K562 (cell line): ENCODE measurements at regions not wholly inside any gene's neighbourhood (a gene's known extent, or its start where the extent isn't known, plus 50 kb on each side); places are given as distances from the start of the nearest gene placed in this dataset.

Experiments used
- ATAC-seq: fragments of 200-7000 bp; cut with Tn5 transposase; 3 replicates; pipeline ENCODE4 v1.9.1; 2020; ENCODE audit warnings: moderate library complexity
- BruUV-seq: library from RNA; stranded (reverse); fragments of 400-500 nt; replicated peaks from 2 replicates; lab custom pipeline; 2021; lab: Mats Ljungman, UMichigan
- CTCF ChIA-PET: fragments of 300-600 bp; formaldehyde crosslinking; extraction: SDS; loops from one replicate; lab custom pipeline; 2021; ENCODE audit warnings: low intra/inter-chr PET ratio; lab: Yijun Ruan, JAX
- POLR2A ChIA-PET: fragments of 300-600, 350-650 bp; sonication (Branson Sonifier 250); formaldehyde crosslinking; extraction: SDS; loops from one replicate; lab custom pipeline; 2021; ENCODE audit warnings: antibody characterized with exemption, inconsistent platforms; lab: Yijun Ruan, JAX
- DNase-seq, 4 experiments: peaks; one replicate each; pipeline versions ENCODE4 v3.0.0 to v3.0.0-alpha.2; 2011 to 2018; ENCODE audit warnings: low spot score in 3 of 4, mixed read lengths in 3 of 4; ENCODE audit errors: extremely low read depth in 1 of 4
- FAIRE-seq: peaks from 2 replicates; lab custom pipeline; 2011; peaks lifted over from hg19 to GRCh38; lab: Jason Lieb, UNC
- H2AFZ ChIP-seq: 2 replicates; pipeline ENCODE4 v1.6.0; 2011; ENCODE audit warnings: low read depth, low read length, control low read depth, inconsistent platforms
- H3K27ac ChIP-seq: fragments of 200-600 bp; 3 replicates; pipeline ENCODE4 v1.8.0; 2011; ENCODE audit warnings: low read depth, mild to moderate bottlenecking, control low read depth, inconsistent platforms, low read length, moderate library complexity, mixed read lengths; ENCODE audit errors: extremely low read depth
- H3K27me3 ChIP-seq, 2 experiments: fragments of 300-600 bp in 1 of 2; 2 replicates in 1 of 2; 3 replicates in 1 of 2; pipeline versions ENCODE4 v1.6.0 to v1.8.0; 2011; ENCODE audit warnings: inconsistent platforms in 2 of 2, low read length in 2 of 2, mild to moderate bottlenecking in 1 of 2, mixed read lengths in 1 of 2, moderate library complexity in 1 of 2; ENCODE audit not compliant: control insufficient read depth in 2 of 2, insufficient read depth in 2 of 2
- H3K36me3 ChIP-seq: fragments of 300-600 bp; 3 replicates; pipeline ENCODE4 v1.8.0; 2011; ENCODE audit warnings: mild to moderate bottlenecking, low read length, inconsistent platforms; ENCODE audit not compliant: control insufficient read depth, insufficient read depth
- H3K4me1 ChIP-seq, 2 experiments: fragments of 200-600 bp in 1 of 2; replicated peaks in 1 of 2; 2 replicates in 1 of 2; 3 replicates in 1 of 2; pipeline versions ENCODE4 v1.5.1 to v1.8.0; 2011; ENCODE audit warnings: inconsistent platforms in 2 of 2, low read length in 2 of 2, mild to moderate bottlenecking in 1 of 2, mixed read lengths in 1 of 2, moderate library complexity in 1 of 2; ENCODE audit not compliant: control insufficient read depth in 2 of 2, insufficient read depth in 2 of 2
- H3K4me2 ChIP-seq: 2 replicates; pipeline ENCODE4 v1.6.1; 2011; ENCODE audit warnings: low read length, control low read depth, inconsistent platforms, mixed read lengths; ENCODE audit not compliant: insufficient read depth
- H3K4me3 ChIP-seq: fragments of 200-600 bp; sonication (generic), shearing (Covaris generic); 2 replicates; pipeline ENCODE4 v1.5.1; 2016; ENCODE audit warnings: control low read depth, inconsistent platforms
- H3K79me2 ChIP-seq: fragments of 200-600 bp; 3 replicates; pipeline ENCODE4 v1.8.0; 2011; ENCODE audit warnings: low read length, inconsistent platforms; ENCODE audit not compliant: control insufficient read depth, insufficient read depth
- H3K9ac ChIP-seq, 2 experiments: 2 replicates each; pipeline versions ENCODE4 v1.6.0 to v1.6.1; 2011; ENCODE audit warnings: low read depth in 2 of 2, low read length in 2 of 2, control low read depth in 1 of 2, inconsistent platforms in 1 of 2, mild to moderate bottlenecking in 1 of 2, mixed read lengths in 1 of 2; ENCODE audit not compliant: insufficient read depth in 1 of 2
- H3K9me1 ChIP-seq: one replicate; pipeline ENCODE4 v1.6.0; 2011; ENCODE audit warnings: inconsistent platforms, mild to moderate bottlenecking, low read length, moderate library complexity; ENCODE audit not compliant: control insufficient read depth, insufficient read depth
- H3K9me3 ChIP-seq: replicated peaks from 2 replicates; pipeline ENCODE4 v1.5.1; 2011; ENCODE audit warnings: low read depth, low read length, inconsistent platforms; ENCODE audit not compliant: control insufficient read depth, insufficient read depth
- H4K20me1 ChIP-seq: replicated peaks from 2 replicates; pipeline ENCODE4 v1.6.1; 2011; ENCODE audit warnings: low read length, inconsistent platforms, mixed read lengths; ENCODE audit not compliant: control insufficient read depth, insufficient read depth
- ARID1B ChIP-seq: fragments of 450-650 bp; IDR thresholded peaks from 2 replicates; pipeline ENCODE4 v1.6.1; 2016; ENCODE audit warnings: antibody characterized with exemption, mild to moderate bottlenecking, inconsistent platforms
- C11orf30 ChIP-seq: fragments of 450-650 bp; IDR thresholded peaks from 2 replicates; pipeline ENCODE4 v1.6.1; 2016; ENCODE audit warnings: low read depth, mild to moderate bottlenecking
- CBX3 ChIP-seq, 2 experiments: IDR thresholded peaks; 1 replicate in 1 of 2; 2 replicates in 1 of 2; pipeline ENCODE4 v1.6.1; 2012; ENCODE audit warnings: inconsistent platforms in 2 of 2, low read length in 2 of 2, borderline replicate concordance in 1 of 2, control low read depth in 1 of 2
- EZH2 ChIP-seq: IDR thresholded peaks from 2 replicates; pipeline ENCODE4 v1.6.1; 2012; ENCODE audit warnings: low read depth, mild to moderate bottlenecking, inconsistent platforms, low read length, borderline replicate concordance
- MAZ ChIP-seq, 2 experiments: fragments of 450-650 bp in 1 of 2; sonication (generic) in 1 of 2; formaldehyde crosslinking; IDR thresholded peaks in 1 of 2; conservative IDR thresholded peaks in 1 of 2; 2 replicates each; pipeline versions ENCODE4 v1.4.0 to v1.5.0; 2020; ENCODE audit warnings: mild to moderate bottlenecking in 1 of 2, missing genetic modification reagents in 1 of 2
- NCOA1 ChIP-seq: fragments of 450-650 bp; IDR thresholded peaks from 2 replicates; pipeline ENCODE4 v1.6.1; 2016; ENCODE audit warnings: low read depth
- PHB ChIP-seq: fragments of 250-450 bp; sonication (Bioruptor Pico); IDR thresholded peaks from 2 replicates; pipeline ENCODE4 v1.5.0; 2021
- SMAD1 ChIP-seq: fragments of 150-350 bp; IDR thresholded peaks from 2 replicates; pipeline ENCODE4 v1.6.1; 2014; ENCODE audit warnings: low read length, low read depth; ENCODE audit not compliant: partially characterized antibody
- SMARCB1 ChIP-seq: IDR thresholded peaks from 2 replicates; pipeline ENCODE4 v1.6.1; 2011; ENCODE audit warnings: improper control_type of control experiment, low read depth; ENCODE audit not compliant: insufficient read length
- TSHZ1 ChIP-seq: fragments of 250-450 bp; sonication (Bioruptor Pico); IDR thresholded peaks from 2 replicates; pipeline ENCODE4 v1.4.0; 2020; ENCODE audit warnings: mild to moderate bottlenecking, moderate library complexity
- ZNF316 ChIP-seq: fragments of 450-650 bp; IDR thresholded peaks from 2 replicates; pipeline ENCODE4 v1.6.1; 2016
- ZNF830 ChIP-seq: fragments of 250-450 bp; sonication (Bioruptor Pico); IDR thresholded peaks from 2 replicates; pipeline ENCODE4 v1.5.0; 2021; ENCODE audit warnings: mild to moderate bottlenecking
- WGBS: fragments of 100-300 bp; shearing (Covaris generic); methylation state at CpG from one replicate; pipeline ENCODE4 v1.1.6; 2016; ENCODE audit warnings: low coverage, mixed read lengths; ENCODE audit not compliant: insufficient coverage; ENCODE audit errors: missing lambda C conversion rate; 5-methylcytosine and 5-hydroxymethylcytosine counted together
- in situ Hi-C: fragments of 300-500 bp; cut with MboI; formaldehyde crosslinking; loops from 4 replicates; pipeline ENCODE4 v1.15.0; 2018; ENCODE audit warnings: inconsistent platforms, mixed read lengths
- intact Hi-C: fragments of 100-400 bp; cut with micrococcal nuclease; formaldehyde crosslinking; loops from 2 replicates; pipeline ENCODE4 v1.14.2; 2022
- TF ChIP-seq, protein P1 (sequence below): sonication (generic); formaldehyde crosslinking; IDR thresholded peaks from 2 replicates; pipeline ENCODE4 v1.8.0; 2022; ENCODE audit warnings: mild to moderate bottlenecking, missing genetic modification reagents
- TF ChIP-seq, protein P2 (sequence below): fragments of 250-450 bp; sonication (Bioruptor Pico); IDR thresholded peaks from 2 replicates; pipeline ENCODE4 v1.5.0; 2021

DNA sequence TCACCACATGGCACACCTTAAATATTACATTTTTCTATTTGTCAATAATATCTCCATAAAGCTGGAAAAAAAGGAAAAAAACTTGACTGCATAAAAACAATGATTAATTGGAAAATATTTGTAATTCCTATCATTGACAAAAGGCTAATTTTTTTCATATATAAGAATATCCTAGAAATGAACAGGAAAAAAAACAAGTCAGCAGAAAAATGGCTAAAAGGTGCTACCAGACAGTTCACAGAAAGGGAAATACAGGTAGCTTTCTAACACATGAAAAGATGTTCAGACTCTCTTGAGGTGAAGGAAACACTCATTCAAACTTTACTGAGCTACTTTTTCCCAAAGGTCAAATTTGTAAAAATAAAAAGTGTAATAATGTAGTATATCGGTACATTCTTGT is 104.1 kb upstream of the SCAF8 start (continued):
- no peak for TF ChIP-seq TSHZ1 (CRISPR knock-in tag)
- no peak for TF ChIP-seq ARID1B
- TF ChIP-seq ZNF316, result peak; percentile 80
- peak; percentile 56; the same call in 1 of the 2 replicates for TF ChIP-seq C11orf30
- no peak for TF ChIP-seq MAZ (CRISPR knock-in tag; conservative IDR thresholded peaks at IDR 0.05 in 1 of 2, IDR thresholded peaks at IDR 0.05 in 1 of 2)

DNA sequence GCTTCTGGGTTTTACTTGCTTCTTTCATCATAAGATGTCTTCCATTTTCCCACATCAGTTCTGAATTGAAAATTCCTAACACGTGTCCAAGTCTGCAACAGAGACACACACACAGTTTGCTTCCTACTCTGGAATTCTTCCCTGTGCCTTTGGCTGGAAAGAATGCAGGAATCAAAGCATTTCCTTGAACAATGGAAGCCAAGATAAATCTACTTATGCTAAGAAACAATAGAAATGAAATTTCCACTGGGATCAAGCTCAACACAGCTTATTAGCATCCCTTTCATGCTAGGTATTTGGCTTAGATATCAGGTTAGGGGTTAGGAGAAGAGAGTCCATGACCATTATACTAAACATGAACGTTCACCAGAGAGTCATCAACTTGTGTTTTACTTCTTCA is 101.1 kb upstream of the SCAF8 start:
- in situ Hi-C loops, result no loop called here
- TF ChIP-seq, protein P1, sequence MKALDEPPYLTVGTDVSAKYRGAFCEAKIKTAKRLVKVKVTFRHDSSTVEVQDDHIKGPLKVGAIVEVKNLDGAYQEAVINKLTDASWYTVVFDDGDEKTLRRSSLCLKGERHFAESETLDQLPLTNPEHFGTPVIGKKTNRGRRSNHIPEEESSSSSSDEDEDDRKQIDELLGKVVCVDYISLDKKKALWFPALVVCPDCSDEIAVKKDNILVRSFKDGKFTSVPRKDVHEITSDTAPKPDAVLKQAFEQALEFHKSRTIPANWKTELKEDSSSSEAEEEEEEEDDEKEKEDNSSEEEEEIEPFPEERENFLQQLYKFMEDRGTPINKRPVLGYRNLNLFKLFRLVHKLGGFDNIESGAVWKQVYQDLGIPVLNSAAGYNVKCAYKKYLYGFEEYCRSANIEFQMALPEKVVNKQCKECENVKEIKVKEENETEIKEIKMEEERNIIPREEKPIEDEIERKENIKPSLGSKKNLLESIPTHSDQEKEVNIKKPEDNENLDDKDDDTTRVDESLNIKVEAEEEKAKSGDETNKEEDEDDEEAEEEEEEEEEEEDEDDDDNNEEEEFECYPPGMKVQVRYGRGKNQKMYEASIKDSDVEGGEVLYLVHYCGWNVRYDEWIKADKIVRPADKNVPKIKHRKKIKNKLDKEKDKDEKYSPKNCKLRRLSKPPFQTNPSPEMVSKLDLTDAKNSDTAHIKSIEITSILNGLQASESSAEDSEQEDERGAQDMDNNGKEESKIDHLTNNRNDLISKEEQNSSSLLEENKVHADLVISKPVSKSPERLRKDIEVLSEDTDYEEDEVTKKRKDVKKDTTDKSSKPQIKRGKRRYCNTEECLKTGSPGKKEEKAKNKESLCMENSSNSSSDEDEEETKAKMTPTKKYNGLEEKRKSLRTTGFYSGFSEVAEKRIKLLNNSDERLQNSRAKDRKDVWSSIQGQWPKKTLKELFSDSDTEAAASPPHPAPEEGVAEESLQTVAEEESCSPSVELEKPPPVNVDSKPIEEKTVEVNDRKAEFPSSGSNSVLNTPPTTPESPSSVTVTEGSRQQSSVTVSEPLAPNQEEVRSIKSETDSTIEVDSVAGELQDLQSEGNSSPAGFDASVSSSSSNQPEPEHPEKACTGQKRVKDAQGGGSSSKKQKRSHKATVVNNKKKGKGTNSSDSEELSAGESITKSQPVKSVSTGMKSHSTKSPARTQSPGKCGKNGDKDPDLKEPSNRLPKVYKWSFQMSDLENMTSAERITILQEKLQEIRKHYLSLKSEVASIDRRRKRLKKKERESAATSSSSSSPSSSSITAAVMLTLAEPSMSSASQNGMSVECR (CRISPR knock-in tag), result no peak
- TF ChIP-seq PHB (CRISPR knock-in tag) (no peak), SMARCB1 (no peak), EZH2 (no peak), NCOA1 (no peak), ZNF830 (CRISPR knock-in tag) (no peak), CBX3 (IDR thresholded peaks at IDR 0.05; ENCODE audit: borderline replicate concordance in 1 of 2, low read length in 2 of 2) (no peak), SMAD1 (no peak)
- TF ChIP-seq, protein P2, sequence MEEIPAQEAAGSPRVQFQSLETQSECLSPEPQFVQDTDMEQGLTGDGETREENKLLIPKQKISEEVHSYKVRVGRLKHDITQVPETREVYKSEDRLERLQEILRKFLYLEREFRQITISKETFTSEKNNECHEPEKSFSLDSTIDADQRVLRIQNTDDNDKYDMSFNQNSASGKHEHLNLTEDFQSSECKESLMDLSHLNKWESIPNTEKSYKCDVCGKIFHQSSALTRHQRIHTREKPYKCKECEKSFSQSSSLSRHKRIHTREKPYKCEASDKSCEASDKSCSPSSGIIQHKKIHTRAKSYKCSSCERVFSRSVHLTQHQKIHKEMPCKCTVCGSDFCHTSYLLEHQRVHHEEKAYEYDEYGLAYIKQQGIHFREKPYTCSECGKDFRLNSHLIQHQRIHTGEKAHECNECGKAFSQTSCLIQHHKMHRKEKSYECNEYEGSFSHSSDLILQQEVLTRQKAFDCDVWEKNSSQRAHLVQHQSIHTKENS (CRISPR knock-in tag), result no peak

More for the DNA sequence above, 101.1 kb upstream of the SCAF8 start:
- Histone ChIP-seq H3K4me2 (no peak overlapping the region), H3K9me3 (no peaks in the 10 kb centered on the region), H3K27ac (no peak overlapping the region), H3K4me3 (no peak overlapping the region), H3K79me2 (no peaks in the 10 kb centered on the region), H2AFZ (peak overlapping the region; percentile 23), H4K20me1 (no peaks in the 10 kb centered on the region), H3K27me3 (peaks cover 9 to 10% of the 10 kb centered on the region in 2 experiments), H3K36me3 (no peaks in the 10 kb centered on the region), H3K9me1 (no peaks in the 10 kb centered on the region), H3K9ac (no peak overlapping the region), H3K4me1 (no peaks in the 10 kb centered on the region)
- ATAC-seq (no peak), DNase-seq (no peak), FAIRE-seq (no peak)
- BruUV-seq, result no TSS peak
- intact Hi-C loops, result no loop called here
- WGBS, result 0% methylated on average over 2 of the region's 2 CpGs
- ChIA-PET POLR2A (interaction anchor here (0.6 kb wide), 1 partner anchor 649 kb away, joined by 3 read pairs; no protein-coding TSS in a partner anchor), CTCF (no interaction called here)
